Testis (tissue), 2 donors: ENCODE measurements at regions not wholly inside any gene's neighbourhood (a gene's known extent, or its start where the extent isn't known, plus 50 kb on each side); places are given as distances from the start of the nearest gene placed in this dataset.

Experiments used
- DNase-seq: peaks from one replicate; pipeline ENCODE4 v3.0.0-alpha.2; 2019
- H3K27ac ChIP-seq, 2 donors: fragments of 200-600 bp; sonication (generic); one replicate each; pipeline ENCODE4 v1.5.1; 2019
- H3K27me3 ChIP-seq: fragments of 200-600 bp; sonication (generic); one replicate; pipeline ENCODE4 v1.5.1; 2019
- H3K36me3 ChIP-seq: fragments of 200-600 bp; sonication (generic); one replicate; pipeline ENCODE4 v1.5.1; 2017; ENCODE audit warnings: low read depth; ENCODE audit errors: missing control alignments
- H3K4me1 ChIP-seq: fragments of 200-600 bp; sonication (generic); one replicate; pipeline ENCODE4 v1.5.1; 2019
- H3K4me3 ChIP-seq, 2 donors: fragments of 200-600 bp; sonication (generic); one replicate each; pipeline ENCODE4 v1.5.1; 2017 to 2019
- H3K9me3 ChIP-seq: fragments of 200-600 bp; sonication (generic); one replicate; pipeline ENCODE4 v1.5.1; 2017
- CTCF ChIP-seq, 3 experiments: fragments of 450-650 bp in 2 of 3; fragments of 200-600 bp in 1 of 3; sonication (generic) in 1 of 3; IDR thresholded peaks; one replicate each; pipeline ENCODE4 v1.5.1; 2016 to 2019; ENCODE audit warnings: antibody characterized with exemption in 3 of 3, mild to moderate bottlenecking in 2 of 3, moderate library complexity in 1 of 3
- POLR2A ChIP-seq: fragments of 450-650 bp; IDR thresholded peaks from one replicate; pipeline ENCODE4 v1.6.1; 2017; ENCODE audit warnings: antibody characterized with exemption, mild to moderate bottlenecking, moderate library complexity
- WGBS, 2 donors: methylation state at CpG; one replicate each; pipeline ENCODE4 v1.1.5; 2018; 5-methylcytosine and 5-hydroxymethylcytosine counted together
- intact Hi-C: fragments of 100-400 bp; cut with DNase I; formaldehyde crosslinking; loops from one replicate; pipeline ENCODE4 v1.15.1; 2023; ENCODE audit warnings: low total_unique reads

GRCh38 chr15:97071668-97072067 lies 741.2 kb downstream of the NR2F2 start:
- Histone ChIP-seq H3K4me3 (no peak overlapping the region), H3K9me3 (no peaks in the 10 kb centered on the region), H3K4me1 (no peaks in the 10 kb centered on the region), H3K27me3 (no peaks in the 10 kb centered on the region), H3K36me3 (no peaks in the 10 kb centered on the region), H3K27ac (no peak overlapping the region)
- TF ChIP-seq CTCF (IDR thresholded peaks at IDR 0.05): no peak
- intact Hi-C loops: no loop called here
- WGBS, 2 donors: 82 to 90% methylated on average over 4 of the region's 4 CpGs
- no peak for DNase-seq

GRCh38 chr15:97072545-97072944 lies 742.0 kb downstream of the NR2F2 start:
- TF ChIP-seq CTCF (IDR thresholded peaks at IDR 0.05) (no peak), POLR2A (no peak)
- Histone ChIP-seq H3K9me3 (no peaks in the 10 kb centered on the region), H3K4me1 (no peaks in the 10 kb centered on the region), H3K27me3 (no peaks in the 10 kb centered on the region), H3K27ac (no peak overlapping the region), H3K4me3 (no peak overlapping the region), H3K36me3 (no peaks in the 10 kb centered on the region)
- DNase-seq: no peak
- WGBS, 2 donors: 29 to 43% methylated on average over 9 of the region's 9 CpGs
- intact Hi-C loops: no loop called here

GRCh38 chr15:97076011-97076410 lies 745.5 kb downstream of the NR2F2 start:
- intact Hi-C loops: no loop called here
- H3K36me3 ChIP-seq: no peaks in the 10 kb centered on the region
- 44 to 65% methylated on average over 5 of the region's 5 CpGs for WGBS, 2 donors
- H3K4me3 ChIP-seq: no peak overlapping the region
- TF ChIP-seq POLR2A (no peak), CTCF (IDR thresholded peaks at IDR 0.05) (no peak)
- no peaks in the 10 kb centered on the region for H3K4me1 ChIP-seq
- H3K27ac ChIP-seq: no peak overlapping the region
- no peak for DNase-seq
- H3K27me3 ChIP-seq: no peaks in the 10 kb centered on the region
- H3K9me3 ChIP-seq: no peaks in the 10 kb centered on the region

GRCh38 chr15:97077975-97078374 lies 747.5 kb downstream of the NR2F2 start:
- H3K27me3 ChIP-seq: no peaks in the 10 kb centered on the region
- H3K36me3 ChIP-seq: no peaks in the 10 kb centered on the region
- no peaks in the 10 kb centered on the region for H3K4me1 ChIP-seq
- no peaks in the 10 kb centered on the region for H3K9me3 ChIP-seq
- TF ChIP-seq POLR2A (no peak), CTCF (IDR thresholded peaks at IDR 0.05) (no peak)
- no peak overlapping the region for H3K4me3 ChIP-seq
- no peak for DNase-seq
- intact Hi-C loops: no loop called here
- WGBS, 2 donors: 63 to 64% methylated on average over 2 of the region's 2 CpGs
- no peak overlapping the region for H3K27ac ChIP-seq

DNA sequence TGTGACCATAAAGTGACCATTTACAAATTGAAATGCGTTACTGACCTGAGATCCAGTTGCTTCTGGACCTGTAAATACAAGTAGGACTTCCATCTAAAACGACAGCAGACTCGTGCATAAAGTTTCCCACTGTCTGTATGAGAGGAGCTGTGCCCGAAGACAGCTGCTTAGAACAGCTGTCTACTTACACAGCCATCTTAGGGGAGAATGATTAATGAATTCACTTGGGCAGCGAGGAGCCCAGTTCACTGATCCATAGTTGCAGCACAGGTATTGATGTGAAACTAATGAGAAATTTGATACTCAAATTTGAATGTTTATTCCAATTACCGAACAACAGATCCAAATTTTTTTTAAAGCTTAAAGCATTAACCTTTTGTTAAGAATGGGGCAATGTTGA lies 748.1 kb downstream of the NR2F2 start:
- TF ChIP-seq POLR2A (no peak), CTCF (IDR thresholded peaks at IDR 0.05) (no peak)
- DNase-seq: no peak
- Histone ChIP-seq H3K27ac (no peak overlapping the region), H3K4me3 (no peak overlapping the region), H3K27me3 (no peaks in the 10 kb centered on the region), H3K9me3 (no peaks in the 10 kb centered on the region), H3K36me3 (no peaks in the 10 kb centered on the region), H3K4me1 (no peaks in the 10 kb centered on the region)
- intact Hi-C loops: no loop called here
- WGBS, 2 donors: 57 to 61% methylated on average over 6 of the region's 6 CpGs
